Activated CD4-positive, CD25-positive, alpha-beta regulatory T cell treated with anti-CD3 and anti-CD28 coated beads, Interleukin-2, amount 50 U/mL, for 72 hours (primary cell): ENCODE measurements at regions not wholly inside any gene's neighbourhood (a gene's known extent, or its start where the extent isn't known, plus 50 kb on each side); places are given as distances from the start of the nearest gene placed in this dataset.
"Not testable (repeated sequence)": the region's sequence is repeated elsewhere in the genome, so short reads cannot be mapped to it uniquely, and the experiment has no call there.

ENCODE experiments used
- DNase-seq: peaks from one replicate; pipeline ENCODE4 v3.0.0; 2021

DNA sequence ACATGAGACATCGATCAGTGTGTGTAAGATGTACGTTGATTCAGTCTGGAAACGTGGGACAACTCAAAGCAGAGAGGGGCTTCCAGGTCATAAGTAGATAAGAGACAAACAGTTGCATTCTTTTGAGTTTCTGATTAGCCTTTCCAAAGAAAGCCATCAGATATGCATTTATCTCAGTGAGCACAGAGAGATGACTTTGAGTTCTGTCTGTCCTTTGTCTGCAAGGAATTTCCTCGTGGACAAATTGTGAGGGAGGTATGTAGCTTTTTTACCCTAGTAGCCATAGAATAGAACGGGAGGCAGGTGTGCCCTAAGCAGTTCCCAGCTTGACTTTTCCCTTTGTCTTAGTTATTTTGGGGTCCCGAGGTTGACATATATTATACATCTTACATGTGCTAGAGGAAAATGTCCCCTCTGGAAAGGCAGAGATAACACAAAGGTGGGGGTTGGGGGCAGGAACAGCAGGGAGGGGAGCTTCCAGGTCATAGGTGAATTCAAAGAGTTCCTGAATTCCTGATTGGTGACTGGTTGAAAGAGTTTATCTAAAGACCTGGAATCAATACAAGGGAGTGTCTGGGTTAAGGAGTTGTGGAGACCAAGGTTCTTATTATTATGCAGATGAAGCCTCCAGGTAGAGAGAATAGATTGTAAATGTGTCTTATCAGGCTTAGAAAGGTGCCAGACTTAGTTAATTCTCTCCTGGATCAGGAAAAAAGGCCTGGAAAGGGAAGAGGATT is 237.0 kb downstream of the NFATC2 start:
- no peak for DNase-seq

DNA sequence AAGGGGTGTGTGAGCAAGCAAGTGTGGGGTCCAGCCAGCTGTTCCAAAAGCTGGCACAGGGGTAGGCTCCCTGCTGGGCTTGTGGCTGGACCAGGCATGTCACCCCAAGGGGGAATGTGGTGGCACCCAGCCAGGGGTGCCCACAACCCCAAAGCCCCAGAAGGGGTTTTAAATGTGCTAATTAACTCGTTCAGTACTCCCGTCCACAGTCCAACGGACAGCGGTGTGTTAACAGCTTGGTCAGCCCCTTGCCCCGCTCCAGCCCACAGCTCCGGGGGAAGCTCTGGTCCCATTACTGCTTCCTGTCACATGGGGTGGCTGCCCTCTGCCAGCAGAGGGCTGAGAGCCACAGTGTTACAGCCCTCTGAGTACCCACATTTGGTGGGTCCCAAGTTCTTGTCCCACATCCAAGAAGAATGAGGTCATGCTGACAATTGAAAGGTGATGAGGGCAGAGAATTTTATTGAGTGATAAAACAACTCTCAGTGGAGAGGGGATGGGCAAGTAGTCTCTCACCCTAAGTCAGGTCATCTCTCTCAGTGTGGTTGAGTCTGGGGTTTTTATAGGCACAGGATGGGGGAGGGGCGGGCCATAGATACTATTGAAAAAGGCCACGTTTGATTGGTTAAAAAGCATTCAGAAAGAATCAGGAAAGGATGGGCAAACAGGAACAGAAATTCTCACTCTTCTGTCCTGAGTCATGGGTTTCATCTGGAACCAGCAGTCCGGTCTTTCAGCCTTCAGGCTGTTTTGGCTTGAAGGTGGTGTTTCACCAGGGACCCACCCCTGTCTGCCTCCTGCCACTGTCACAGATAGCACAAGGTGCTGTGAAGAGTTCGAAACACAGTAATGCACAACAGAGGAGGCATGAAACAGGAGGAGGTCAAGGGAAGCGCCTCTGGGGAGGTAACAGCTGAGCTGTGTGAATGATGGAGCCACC is 238.5 kb downstream of the NFATC2 start:
- DNase-seq, result no peak

DNA sequence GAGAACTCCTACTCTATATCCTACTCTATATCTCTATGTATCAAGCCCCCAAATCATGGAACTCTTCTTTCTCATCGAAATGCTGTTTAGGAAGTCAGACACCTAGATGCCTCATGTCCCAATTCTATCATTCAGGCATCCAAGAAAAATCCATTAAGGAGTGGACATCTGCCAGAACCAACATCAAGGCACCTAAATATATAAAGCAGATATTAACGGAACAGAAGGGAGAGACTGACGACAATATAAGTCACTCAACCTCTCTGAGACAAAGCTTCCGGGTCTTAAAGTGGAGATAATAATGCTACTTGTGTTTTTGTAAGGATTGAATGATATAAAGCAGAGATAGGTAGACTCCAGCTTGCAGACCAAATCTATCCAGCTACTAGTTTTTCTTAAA is 241.5 kb downstream of the NFATC2 start:
- DNase-seq, result no peak

DNA sequence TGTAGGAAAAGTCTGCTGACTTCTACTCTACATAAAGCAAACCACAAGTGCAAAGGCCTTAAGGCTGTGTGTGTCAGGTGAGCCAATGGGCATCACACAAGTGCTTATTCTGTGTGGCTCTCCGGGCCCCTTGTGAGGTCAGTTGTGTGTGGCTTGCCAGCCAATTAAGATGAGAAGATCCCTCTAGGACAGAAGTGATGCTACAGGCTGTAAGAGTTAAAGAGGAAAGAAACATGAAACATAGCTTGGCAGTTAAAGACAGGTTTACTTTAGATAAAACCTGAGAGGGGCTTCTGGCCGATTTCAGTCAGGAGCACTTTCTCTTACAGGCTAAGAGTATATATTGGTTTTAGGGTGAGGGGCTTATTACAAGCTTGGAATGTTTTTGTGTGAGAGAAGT is 242.4 kb downstream of the NFATC2 start:
- DNase-seq, result no peak

DNA sequence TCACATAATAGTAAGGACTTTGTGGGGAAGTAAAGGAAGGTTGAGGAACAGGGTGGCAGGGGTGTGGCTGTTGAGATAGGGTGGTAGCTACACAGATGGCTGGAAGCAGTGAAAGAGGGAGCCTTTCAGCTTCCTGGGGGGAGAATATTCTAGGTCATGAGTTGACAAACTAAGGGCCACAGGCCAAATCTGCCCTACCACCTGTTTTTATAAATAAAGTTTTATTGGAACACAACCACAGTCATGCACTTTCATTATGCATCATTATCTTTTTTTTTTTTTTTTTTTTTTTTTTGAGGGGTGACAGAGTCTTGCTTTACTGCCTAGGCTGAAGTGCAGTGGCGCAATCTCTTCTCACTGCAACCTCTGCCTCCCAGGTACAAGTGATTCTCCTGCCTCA is 243.1 kb downstream of the NFATC2 start:
- DNase-seq, result no peak

DNA sequence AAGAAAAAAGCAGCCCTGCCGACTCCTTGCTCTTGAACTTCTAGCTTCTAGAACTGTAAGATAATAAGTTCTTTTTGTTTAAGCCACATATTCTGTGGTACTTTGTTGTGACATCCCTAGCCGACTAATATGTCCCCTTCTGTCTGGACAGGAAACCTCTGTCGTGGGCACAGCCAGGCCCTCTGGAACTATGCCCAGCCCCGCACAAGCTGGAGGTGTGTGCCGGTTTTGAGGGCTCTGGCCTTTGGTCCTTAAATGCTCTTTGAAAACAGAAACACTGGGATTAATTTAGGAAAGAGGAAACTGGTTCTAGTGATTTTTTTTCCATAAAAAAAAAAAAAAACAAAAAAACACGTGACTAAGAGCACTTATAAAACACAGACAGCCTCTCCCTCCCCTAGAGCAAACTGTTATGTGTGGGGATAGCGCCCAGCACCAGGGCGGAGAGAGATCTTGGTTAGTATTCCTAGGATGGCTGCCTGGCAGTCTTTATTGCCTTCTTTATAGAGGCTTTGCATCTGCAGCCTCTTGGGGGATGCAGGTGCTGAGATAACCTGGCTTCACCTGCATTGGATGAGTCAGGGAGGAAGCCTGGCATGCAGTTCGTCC is 244.3 kb downstream of the NFATC2 start:
- DNase-seq, result no peak

DNA sequence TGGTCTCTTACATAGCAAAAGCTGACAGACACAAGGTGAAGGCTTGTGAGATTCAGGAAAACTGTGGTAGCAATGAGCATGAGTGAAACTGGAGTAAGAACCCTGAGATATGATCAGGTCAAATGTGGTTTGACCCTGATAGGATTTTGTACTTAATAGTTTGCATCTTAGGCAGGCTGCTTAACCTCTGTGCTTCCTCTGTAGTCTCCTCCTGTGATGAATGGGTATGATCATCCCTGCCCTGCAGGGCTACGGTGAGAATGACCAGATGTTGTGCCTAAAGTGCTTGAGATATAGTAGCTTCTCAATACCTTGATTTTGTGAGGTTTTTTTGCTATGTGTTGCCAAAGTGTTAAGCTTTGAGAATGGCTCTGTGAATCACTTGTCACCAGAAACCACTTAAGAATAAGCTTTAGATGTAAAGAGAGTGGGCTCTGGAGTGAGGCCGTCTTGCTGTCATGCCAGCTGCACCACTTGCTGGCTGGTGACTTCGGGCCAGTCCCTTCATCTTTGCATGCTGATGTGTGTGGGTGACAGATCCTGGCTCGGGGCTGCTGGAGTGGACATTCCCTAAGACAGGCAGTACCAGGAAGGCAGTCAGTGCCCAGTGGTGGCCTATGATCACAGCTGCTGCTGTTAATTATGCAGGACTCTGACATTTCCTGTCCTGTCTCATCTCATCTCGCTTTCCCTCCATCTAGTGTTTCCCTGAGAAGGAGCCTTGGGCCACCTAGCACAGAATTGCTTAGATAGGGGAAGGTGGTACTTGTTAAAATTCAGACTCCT is 254.7 kb downstream of the NFATC2 start:
- no peak for DNase-seq

DNA sequence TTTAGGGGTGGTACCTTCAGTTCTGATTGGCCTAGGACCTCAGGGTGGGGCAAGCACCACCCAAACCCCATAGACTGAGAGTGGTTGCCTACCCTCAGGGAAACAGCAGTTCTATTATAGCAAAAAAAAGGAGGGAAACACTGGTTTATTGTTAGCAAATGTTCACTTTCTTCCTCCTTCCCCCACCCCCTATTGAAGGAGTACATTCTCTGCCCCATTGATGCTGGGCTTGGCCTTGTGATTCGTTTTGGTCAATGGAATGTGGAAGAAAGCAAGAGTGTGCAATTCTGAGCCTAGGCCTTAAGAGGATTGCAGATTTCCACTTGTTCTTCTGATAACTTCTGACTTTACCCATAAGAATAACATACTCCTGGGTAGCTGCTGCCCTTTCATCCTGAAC is 255.8 kb downstream of the NFATC2 start:
- no peak for DNase-seq

DNA sequence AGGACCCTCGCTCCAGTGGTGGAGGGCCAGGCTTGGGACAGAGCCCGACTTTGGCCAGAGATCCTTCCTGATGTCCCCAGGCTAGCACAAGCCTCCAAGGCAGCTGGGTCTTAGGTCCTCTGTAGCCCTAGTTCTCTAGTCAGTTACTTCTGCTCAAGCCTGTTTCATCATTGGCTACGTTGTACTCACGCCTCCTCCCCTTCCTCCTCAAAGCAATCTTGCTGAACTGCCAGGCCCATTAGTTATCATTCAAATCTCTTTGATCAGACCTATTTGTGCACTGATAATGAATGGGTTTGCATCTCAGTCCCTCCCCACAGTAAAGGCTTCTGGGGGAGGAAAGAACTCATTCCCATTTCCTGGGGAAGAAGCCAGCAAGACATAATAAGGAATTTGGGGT is 256.8 kb downstream of the NFATC2 start:
- no peak for DNase-seq

DNA sequence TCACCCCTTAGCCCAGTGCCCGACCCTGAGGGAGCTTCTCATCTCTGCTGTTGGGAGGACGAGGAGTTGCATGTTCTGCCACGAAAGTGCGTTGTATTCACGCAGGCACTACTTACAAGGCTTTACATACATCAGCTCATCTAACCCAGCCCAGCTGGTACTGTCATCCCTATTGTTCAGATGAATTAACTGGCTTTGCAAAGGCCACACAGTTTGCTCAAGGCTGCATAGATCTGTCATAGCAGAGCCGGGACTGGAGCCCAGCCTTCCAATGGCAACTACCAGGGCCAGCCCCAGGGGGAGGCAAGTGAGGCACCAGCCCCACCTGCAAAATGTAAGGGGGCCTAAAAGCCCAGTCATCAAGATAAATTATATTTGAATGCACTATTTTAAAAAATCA is 257.6 kb downstream of the NFATC2 start:
- DNase-seq, result no peak

DNA sequence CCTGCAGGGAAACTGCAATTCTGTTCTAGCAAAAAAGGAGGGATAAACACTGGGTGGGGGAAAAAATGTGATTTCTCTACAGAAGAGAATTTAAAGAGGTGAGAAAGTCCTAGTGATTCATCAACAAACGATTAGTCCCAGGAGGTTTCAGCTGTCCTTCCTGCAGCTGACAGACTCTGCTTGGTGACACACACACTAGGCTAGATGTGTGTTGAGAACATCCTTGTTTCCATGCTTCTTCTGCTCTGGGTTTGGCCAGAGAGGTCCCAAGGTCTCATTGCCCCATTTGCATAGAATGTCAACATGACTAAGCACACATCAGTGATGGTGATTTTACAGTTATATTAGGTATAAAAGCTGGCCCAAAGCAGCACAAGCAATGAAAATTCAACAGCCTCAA is 258.3 kb downstream of the NFATC2 start:
- DNase-seq, result no peak

DNA sequence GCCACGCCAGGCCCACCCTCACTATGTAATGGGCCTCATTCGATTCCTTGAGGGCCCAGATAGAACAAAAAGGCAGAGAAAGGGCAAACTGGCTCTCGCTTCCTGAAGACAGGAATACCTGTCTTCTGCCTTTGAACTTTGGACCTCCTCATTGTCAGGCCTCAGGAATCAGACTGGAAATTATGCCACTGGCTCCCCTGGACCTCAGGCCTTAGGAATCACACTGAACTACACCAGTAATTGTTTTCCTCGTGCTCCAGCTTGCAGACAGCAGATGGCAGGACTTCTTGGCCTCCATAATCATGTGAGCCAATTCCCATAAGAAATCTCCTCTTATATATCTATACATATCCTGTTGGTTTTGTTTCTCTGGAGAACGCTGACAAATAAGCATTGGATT is 258.6 kb upstream of the KCNG1 start:
- DNase-seq, result no peak

DNA sequence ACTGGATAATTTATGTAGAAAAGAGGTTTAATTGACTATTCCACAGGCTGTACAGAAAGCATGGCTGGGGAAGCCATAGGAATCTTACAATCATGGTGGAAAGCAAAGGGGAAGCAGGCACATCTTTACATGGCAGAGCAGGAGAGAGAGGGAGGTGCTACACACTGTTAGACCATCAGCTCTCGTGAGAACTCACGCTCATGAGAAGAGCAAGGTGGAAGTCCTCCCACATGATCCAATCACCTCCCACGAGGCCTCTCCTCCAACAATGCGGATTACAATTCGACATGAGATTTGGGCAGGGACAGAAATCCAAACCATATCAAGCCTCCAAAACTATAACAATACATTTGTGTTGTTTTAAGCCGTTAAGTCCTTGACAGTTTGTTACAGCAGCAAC is 257.1 kb upstream of the KCNG1 start:
- no peak for DNase-seq

DNA sequence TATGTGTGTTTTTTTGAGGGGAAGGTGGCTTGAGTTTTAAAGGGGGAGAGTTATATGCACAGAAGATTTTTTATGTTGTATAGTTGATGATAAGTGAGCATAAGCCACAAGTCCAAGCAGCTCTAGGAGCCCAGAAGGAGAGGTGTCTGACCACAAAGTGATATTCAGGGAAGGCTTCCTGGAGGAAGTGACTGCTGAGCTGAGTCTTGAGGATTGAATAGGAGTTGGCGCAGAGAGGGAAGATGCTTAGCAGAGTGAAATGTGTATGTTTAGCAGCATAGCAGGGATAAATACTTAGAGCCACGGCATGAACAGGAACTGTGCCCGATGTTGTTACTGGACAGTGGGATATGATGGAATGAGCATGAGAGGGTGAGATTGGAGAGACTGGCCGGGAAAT is 255.1 kb upstream of the KCNG1 start:
- no peak for DNase-seq

DNA sequence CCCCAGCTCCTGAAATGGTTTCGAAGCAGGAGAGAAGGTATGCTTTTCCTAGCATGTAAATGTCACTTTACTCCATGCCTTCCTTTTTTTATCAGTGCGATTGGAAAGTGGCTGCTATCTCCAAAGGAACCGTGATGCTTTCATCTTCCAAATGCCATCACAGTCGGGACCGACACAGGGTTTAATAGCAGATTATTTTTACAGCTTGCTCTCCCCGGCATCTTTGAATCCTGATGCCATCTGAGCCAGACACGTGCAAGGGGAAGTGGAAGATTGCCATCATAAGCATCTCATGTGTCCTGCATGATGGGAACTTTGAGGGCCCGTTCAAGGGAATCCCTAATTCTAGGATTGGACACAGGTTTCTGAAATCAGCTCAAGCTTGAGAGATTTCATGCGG is 253.4 kb upstream of the KCNG1 start:
- no peak for DNase-seq

DNA sequence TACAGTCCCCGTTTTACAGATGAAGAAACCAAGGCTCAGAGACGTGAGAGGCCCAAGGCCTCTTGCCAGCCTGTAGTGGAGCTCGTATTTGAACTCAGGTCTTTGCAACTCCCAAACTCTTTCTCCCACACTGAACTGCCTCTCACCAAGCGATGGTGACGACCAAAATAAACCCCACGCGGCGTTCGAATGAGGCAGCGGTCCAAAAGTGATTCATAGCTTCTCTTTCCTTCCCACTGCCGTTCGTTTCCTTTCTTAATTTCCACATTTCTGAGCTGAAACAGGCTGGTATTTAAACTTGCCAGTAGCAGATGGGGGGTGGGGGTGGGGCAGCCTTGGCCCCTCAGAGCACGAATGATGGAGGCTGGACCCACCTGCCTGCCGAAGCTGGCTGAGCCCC is 252.9 kb upstream of the KCNG1 start:
- DNase-seq, result no peak

DNA sequence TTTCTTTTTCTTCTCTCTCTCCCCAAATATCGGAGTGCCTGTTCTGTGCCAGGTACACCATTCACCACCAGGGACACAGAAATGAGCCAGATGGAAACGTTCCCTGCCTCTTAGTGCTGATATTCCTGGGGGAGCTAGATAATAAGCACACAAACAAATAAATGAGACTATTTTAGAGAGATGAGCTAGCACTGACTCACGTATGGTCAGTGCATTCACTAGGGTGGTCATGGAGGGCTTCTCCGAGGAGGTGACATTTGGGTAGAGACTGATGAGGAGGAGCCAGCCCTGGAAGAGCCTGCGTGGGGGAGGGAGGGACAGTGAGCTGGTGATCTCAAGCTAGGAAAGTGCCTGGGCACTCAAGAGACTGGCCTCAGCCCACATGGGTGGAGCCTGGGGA is 252.3 kb upstream of the KCNG1 start:
- no peak for DNase-seq

DNA sequence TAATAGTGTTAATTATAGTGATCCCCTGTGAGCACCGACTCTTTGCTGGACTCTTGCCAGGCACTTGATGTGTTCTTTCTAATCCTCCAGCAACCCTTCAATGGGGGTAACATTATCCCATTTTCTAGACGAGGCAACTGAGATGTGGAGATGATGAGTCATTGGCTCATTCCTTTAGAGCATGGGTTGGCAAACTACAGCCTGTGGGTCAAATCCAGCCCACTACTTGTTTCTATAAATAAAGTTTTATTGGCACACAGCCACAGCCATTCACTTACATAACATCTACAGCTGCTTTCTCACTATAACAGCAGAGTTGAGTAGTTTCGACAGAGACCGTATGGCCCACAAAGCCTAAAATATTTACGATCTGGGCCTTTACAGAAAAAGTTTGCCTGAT is 249.5 kb upstream of the KCNG1 start:
- no peak for DNase-seq

DNA sequence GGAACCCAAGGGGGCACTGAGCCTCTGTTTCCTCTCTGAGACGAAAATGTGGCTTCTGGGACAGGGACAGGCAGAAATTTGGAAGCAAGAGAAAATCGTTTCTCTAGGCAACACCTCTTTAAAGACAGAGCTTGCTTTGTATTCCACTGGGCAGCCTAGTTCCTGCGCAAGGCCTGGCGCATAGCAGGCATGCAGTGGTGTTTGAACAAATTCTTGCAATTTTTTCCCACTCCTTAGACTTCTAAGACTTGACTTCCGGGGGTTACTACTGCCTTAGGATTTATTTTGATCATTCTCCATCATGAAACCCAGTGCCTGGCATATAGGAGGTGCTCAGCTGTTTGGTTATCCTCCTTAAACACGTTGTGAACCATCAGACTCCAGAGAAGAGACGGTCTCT is 249.0 kb upstream of the KCNG1 start:
- DNase-seq, result no peak

DNA sequence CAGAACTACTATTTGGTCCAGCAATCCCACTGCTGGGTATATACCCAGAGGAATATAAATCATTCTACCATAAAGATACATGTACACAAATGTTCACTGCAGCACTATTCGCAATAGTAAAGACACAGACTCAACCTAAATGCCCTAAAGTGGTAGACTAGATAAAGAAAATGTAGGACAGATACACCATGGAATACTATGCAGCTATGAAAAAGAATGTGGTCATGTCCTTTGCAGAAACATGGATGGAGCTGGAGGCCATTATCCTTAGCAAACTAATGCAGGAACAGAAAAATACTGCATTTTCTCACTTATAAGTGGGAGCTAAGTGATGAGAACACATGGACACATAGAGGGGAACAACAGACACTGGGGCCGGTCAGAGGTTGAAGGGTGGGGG is 248.4 kb upstream of the KCNG1 start:
- not testable (repeated sequence) for DNase-seq

DNA sequence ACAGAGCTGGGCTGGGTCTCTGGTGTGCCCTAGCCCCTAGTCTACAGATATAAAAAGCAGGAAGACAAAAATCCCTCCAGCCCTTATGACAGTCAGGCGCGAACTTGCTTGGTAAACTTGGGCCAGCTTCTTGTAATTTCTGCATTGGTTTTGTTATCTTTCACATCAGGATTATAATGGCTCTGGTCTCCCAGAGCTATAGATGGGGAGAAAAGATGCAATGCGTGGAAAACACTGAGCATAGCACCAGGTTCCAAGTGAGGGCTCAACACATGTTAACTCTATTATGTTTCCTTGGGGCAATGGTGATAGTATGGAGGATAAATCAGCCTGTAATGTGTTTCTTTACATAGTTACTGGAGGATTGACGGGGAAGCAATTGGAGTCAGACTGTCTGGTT is 246.8 kb upstream of the KCNG1 start:
- DNase-seq, result no peak

DNA sequence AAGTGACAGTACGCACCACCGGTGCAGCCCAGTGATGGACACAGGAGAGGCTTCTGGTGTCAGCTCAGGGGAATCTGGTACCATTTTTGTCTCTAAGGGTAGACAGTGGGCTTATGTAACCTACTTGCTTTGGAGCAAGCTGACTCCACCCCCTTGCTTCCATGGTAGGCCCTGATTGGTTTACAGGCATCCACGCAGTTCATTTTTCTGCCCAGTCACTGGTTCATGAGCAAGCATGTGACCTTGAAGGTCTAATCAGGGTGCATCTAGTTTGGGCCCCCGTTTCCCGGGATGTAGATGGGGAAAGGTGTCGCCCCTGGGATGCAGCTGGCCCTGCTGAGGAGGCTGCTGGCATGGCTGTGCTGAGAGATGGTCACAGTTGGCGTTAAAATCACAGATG is 244.8 kb upstream of the KCNG1 start:
- DNase-seq, result no peak

DNA sequence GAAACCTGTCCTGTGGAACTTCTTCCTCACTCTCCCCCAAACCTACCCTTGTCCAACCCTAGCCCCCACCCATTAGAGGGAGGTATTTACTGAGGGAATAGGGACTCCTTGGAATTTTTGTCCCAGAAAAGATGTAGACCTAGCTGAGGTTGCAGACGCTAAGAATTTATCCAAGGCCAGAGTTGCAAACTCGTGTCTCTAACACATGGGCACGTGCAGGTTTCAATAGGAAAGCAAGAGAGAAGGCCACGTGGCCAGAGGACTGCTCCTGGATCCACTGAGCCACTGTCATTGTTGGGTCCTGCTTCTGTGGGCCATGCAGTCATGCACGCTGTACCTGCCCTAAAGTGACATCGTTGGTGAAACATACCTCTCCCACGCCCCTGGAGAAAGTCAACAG is 243.4 kb upstream of the KCNG1 start:
- DNase-seq, result no peak
